Glomerular endothelial cell (primary cell): ENCODE measurements at regions not wholly inside any gene's neighbourhood (a gene's known extent, or its start where the extent isn't known, plus 50 kb on each side); places are given as distances from the start of the nearest gene placed in this dataset.
"Not testable (repeated sequence)": the region's sequence is repeated elsewhere in the genome, so short reads cannot be mapped to it uniquely, and the experiment has no call there.

Source experiments
- DNase-seq: peaks from one replicate; pipeline ENCODE4 v3.0.0-alpha.2; 2011; ENCODE audit warnings: low read depth, low spot score; ENCODE audit errors: extremely low read depth

DNA sequence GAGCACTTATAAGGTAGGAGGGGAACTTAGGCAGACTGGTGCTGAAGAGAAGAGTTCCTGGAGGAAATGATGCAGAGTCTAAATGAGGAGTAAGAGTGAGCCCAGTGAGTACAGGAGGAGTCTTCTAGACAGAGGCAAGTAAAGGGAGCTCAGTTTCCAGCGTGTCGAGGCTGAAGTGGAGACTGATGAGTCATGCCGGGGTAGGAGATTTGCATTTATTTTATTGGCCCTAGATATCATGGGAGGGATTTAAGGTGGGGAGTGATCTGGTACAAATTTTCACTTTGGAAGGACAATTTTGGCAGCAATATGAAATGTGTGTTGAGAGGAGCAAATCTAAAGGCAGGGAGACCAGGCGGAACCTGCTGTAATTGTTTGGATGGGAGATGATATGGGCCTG, 157.5 kb downstream of the TTC8 start:
- DNase-seq = no peak

DNA sequence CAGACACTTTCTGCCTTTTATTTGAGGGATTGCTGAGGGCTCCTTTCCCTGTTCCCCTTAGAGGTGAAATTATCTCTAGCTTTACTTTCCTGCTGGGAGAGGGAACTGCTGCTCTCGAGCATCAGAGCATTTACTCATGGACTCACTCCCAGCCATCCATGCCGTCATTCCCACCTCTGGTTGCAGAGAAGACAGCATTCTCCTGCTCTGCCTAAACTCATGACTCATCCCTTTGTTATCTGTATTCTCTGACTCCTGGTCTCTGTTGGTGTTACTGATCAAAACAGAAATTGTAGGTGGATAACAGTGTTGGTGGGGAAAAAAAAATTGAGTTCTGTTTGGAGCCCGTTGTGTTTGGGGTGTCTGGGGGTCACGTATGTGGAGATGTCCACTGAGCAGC, 159.3 kb downstream of the TTC8 start:
- DNase-seq = no peak

DNA sequence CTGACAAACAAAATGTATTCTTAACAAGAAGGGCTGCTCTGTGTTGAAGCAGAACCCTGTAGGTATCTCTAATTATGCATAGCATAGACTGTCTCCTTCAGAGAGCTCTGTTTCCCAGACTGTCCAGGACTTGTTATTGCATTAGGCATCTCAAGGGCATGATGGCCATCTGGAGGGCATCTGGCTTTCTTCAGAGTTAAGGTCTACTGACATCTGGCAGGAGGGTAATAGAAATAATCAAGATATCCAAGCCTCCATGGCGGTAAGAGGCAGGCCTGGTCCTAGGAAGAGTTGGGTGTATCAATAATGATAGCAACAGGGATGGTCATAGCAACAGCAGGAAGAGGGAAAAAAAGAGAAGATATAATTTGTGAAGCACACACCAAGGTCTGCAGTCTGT, 161.2 kb downstream of the TTC8 start:
- no peak for DNase-seq

DNA sequence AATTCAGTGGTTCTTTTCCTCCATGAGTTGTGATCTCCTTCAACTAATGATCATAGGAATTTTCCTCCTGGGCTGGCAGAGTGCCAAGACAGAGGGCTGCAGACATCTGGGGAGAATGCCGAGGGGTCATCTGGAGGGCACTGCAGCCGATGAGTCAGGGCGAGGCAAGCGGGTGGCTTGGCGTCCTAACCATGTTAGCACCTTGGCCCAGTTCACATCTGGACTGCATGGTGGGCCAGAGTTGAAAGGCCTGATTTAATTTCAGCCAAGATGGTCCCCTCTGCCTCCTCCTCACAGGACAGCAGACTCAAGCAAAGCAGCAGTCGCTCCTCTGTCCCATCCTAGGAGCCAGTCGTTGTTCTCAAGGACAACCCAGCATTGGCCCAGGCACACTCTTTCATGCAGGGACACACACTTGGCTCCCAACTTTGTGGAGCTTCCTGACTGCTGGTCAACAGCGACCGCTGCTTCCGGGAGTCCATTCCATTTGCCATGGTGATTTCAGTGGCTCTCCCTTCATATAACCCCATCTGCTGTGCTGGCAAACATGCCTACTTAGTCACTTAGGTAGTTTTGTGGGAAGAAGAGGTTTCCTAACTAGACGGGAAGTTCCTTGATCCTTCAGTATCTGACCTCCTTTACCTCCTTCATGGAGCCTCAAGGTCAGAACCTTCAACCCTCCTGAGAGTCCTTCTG, 161.8 kb downstream of the TTC8 start:
- no peak for DNase-seq

DNA sequence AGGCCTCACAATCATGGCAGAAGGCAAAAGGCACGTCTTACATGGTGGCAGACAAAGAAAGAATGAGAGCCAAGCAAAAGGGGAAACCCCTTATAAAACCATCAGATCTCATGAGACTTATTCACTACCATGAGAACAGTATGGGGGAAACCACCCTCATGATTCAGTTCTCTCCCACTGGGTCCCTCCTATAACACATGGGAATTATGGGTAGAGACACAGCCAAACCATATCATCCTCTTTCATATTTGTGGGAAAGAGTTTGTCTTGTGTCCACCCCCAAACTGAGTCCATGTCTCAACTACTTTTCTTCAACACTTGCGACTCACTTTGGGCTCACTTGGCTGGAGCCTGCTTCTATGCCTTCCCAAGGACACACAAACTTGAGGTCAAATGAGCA, 162.5 kb downstream of the TTC8 start:
- DNase-seq = not testable (repeated sequence)

DNA sequence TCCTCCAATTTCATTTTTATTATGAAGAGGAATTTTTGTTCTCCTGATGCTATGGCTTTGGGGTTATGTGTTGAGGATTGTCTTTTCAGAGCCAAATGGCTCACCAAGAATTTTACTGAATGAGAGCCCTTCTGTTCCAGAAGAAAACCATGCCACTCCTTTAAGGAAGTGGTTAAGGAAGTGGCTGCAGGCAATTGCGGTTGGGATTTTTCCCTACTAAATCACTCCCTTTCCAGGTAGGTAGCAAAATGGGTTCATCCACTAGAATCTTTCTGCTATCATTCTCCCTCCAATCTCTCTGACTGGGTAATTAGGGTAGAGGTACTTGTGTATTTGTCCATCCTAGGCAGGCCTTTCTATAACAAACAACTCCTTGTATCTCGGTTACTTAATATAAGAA, 163.1 kb downstream of the TTC8 start:
- DNase-seq = no peak

DNA sequence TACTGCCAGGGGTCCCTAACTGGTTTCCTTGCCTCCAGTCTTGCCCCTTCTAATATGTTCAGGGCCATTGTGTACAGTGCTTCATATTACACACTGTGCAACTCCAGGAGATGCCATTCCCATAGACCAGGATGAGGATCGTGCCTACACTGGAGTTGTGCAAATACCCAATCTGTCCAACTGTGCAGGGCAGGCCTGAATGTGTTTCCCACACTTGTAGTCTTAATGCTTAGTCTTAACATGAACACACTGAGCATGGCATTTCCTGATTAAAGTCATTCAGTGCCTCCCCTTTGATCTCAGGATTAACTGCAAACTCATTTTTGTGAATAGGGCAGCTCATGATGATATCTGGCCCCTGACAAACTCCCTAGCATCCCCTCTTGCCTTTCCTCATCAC, 165.5 kb downstream of the TTC8 start:
- DNase-seq = no peak

DNA sequence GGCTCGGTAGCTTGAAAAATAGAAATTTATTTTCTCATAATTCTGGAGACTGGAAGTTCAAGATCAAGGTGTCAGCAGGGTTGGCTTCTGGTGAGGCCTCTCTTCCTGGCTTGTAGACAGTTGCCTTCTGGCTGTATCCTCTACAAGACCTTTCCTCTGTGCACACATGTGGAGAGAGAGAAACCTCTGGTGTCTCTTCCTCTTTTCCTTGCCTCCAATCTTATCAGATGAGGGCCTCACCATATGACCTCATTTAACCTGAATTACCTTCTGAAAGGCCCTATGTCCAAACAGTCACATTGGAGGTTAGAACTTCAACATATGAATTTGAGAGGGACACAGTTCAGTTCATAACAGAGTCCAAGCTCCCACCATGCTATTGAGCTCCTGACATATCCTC, 166.4 kb downstream of the TTC8 start:
- DNase-seq = no peak

DNA sequence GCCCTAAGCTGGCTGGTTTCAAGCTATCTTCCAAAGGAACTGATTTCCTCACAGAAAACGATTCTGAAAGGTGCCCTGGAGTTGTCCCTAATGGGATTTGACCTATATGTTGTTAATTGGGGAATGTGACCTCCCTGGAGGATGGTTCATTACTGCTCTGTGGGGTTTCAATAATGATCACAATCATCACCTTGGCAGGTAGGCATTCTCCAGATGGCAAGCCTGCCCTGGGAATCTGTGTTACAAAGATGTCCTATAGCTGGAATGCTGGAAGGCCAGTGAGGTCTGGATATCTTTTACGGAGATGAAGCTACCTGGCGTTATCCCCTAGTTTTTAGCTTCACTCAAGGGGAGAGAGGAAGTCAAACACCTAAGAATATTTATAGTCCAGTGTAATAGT, 167.6 kb downstream of the TTC8 start:
- DNase-seq = no peak

DNA sequence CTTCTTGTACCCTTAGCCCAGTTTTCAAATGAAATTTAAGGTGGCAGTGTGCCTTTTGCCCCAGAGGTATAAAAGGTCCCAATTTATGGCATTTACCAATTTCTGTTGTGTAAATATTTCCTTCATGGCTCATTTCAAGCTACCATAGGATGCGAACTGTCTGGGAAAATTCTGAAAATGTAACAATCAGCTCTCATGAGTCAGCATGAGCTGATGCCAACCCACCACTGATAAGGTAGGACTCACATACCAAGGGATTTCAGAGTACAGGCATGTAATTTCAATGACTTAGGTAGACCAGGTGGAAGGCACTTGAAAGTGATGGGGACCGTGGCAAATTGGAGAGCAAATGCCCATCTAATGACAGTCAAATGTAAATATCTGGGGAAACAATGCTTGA, 169.5 kb downstream of the TTC8 start:
- no peak for DNase-seq

DNA sequence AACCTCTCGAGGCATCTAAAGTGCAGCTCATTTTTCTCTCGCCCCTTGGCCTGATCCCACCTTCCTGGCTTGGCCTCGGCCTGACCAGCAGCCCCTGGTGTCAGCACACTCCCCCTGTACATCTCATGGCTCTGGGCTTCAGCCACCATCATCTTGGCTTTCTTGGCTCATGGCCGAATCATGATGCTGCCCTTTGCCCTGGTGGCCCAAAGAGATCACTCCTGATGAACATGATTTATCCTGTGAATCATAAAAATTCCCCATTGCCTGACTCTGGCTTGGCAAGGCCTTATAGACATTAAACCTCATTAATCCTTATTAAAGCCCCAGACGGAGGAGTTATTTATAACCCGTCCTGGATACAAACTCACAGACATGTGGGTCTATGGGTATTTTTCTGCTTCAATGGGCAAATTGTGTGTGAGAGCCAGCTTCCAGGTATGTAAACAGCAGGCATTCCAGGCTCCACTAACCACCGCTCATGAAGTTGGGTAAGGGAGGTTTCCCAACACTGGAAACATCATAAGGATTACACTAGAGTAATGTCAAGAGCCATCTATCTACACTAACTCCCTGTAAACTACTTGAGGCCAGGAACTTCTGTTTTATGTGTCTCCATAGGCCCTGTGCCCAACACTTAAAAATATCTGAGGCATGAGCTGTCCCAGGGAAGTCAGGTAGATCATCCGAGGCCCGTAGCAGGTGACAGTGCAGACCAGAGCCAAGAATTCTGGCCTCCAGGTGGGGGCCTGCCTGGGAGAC, 171.2 kb downstream of the TTC8 start:
- no peak for DNase-seq

DNA sequence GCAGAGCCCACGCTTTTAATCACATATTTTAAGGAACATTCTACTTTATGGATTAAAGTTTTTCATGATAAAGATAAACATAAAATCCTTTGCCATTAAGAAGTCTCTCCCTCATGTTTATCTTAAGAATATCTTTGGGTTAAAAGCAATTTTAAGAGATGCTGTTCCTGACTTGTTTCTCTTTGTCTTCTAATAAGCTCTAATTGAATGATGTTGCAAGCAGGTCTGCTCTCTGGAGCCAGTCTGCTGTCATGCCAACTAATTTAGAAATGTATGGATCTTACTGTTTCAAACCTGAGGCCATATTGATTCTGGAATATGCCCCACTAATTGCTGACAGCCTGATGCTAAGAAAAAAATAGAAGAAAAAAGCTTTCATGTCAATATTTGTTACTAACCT, 173.6 kb downstream of the TTC8 start:
- no peak for DNase-seq

DNA sequence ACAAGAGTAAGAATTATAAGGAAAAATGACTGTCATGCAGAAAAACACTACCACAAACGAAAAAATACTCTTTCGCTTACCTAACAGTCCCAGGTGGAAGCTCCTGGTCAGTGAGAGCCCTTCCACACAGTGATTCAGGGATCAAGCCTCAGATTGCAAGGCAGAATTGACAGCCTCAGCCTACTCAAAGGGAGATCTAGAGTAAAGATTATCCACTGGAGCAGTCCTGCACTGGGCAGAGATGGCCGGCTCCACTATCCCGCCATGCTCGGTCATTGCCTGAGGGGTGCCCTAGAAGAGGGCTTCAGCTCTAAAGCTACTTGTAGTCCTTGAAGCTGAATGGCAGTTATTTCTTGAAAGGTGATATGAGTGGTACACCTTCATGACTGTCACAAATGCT, 174.7 kb downstream of the TTC8 start:
- no peak for DNase-seq

DNA sequence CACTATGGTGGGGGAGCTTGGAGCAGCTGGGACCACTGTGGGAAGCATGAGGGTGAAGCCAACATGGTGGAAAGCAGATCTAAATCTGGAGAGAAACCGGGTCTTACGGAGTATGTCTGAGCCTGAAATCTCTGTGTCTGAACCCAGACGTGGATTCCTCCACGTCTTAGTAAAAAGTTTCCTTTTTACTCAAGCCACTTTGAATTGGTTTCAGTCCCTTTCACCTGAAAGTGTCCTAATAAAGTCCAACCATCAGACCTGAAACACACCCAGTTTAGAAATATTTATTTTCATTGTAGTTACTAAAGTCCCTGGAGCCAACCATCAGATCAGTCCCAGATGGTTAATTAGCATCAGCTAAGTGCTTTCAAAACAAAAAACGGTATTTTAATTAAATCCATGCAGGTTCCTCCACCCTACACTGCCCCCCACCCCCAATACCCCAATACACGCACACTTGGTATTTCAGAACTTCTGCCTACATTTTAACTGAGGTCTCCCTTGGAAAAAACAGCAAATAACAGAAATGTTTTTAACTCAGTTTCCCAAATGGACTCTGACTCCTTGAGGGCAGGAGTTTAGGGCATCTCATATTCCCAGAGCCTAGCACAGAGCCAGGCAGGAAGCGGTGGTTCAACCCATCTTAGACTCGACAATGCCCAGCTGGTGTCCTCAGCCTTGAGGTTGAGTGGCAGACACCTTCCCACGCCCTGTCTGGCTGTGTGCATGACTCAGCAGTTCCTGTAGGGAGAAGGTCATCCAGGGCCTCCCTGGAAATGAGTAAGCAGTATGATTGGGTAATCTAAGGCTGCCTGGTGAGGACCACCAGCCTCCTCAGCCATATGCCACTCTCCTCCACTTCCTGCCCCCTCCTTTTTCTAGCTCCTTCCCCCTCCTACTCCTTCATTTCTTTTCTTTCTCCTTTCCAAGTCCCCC, 175.8 kb downstream of the TTC8 start:
- peak; percentile 25 for DNase-seq

DNA sequence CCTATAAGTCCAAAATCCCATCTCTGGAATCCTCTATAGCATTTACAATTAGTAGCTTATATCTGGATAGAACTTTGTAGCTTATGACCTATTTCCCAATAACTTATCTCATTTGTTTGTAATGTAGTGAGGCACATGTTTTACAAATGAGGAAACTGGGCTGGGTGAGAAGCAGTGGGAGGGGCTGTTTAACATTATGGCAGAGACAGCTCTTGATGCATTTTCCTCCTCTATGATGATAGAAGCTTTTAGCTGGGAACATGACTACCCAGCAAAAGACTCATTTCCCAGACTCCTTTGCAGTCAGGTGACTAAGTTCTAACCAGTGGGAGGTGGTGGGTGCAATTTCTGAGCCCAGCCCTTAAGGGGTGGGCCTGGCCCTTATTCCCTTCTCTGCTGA, 179.7 kb downstream of the TTC8 start:
- no peak for DNase-seq

DNA sequence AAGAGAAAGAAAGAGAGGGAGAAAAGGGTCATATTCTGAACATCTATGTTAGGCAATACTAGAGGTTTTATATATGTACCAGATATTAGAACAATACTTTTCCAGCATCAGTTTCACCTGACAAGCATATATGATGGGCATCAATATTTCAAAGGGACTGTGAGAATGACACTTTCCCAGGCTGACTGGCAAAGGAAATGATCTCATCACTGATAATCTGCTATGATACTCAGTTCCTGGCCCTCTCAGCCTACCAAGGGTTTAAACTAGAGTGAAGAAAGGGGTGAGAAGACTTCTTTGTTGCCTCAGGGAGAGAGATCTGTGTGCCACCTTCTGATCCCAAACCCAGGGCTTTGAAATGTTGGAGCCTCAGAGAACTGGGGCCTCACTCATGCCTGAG, 183.5 kb downstream of the TTC8 start:
- DNase-seq = no peak

DNA sequence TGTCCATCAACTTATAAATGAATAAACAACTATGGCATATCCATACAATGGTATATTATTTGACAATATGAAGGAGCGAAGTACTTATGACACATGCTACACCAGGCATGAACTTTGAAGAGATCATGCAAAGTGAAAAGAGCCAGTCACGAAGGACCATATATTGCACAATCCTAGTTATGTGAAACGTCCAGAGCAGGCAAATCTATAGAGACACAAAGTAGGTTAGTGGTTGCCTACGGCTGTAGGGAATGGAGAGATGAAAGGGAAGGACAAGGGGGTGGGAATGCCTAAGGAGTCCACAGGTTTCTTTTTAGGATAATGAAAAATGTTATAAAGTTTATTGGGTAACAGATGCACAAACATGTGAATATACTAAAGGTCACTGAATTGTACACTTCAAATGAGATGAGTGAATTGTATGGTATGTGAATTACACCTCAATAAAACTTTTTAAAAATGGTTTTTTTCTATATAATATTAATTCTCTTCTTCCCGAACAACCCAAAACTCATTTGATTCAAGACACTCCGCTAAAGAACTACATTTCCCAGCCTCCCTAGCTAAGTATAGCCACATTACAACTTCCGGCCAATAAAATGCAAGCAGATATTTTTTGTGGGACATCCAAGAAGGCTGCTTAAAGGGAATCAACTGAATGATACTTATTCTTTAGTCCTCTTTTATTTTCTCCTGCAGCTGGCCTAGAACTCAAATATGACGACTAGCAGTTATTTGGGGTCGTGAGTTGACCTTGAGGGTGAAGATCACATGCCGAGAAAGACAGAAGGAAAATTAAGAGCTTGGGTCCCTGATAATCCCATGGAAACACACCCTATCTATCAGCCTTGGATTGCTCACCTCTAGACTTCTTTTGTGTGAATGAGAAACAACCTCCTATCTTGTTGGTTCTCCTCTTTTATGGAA, 187.2 kb downstream of the TTC8 start:
- DNase-seq = no peak

DNA sequence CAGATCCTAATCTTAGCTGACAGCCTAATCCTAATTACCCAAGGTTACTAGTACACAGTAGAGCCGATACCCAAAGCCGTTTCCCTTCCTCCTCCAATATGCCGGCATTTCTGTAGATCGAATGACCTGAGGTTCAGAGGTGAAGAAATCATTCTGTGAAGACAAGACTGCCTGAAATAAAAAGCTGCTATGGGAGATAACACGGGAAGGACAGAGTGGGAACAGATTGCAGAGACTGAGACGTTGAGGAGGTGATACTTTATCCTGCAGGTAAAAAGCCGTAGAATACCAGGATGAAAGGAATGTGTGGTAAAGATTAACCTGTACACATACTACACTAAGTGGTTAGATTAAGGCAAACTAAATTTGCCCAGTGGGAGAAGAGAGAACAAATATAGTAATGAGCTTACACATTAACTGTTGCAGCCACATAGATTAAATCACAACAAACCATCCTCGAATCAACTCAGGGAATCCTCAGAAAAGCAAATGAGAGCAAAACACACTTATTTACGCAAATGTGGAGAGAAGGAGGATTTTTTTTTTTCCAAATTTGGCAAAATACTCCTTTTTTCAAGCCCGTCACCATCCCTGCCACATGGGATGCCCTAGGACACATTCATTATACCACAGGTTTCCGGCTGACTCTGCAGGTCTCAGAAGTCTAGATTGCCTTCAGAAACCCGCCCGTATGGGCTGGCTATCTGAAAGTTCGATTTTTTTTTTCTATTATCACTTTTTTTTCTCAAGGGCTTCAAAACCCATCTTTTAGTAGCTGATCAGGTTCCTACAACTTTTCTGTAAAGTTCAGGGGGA, 188.0 kb downstream of the TTC8 start:
- no peak for DNase-seq

DNA sequence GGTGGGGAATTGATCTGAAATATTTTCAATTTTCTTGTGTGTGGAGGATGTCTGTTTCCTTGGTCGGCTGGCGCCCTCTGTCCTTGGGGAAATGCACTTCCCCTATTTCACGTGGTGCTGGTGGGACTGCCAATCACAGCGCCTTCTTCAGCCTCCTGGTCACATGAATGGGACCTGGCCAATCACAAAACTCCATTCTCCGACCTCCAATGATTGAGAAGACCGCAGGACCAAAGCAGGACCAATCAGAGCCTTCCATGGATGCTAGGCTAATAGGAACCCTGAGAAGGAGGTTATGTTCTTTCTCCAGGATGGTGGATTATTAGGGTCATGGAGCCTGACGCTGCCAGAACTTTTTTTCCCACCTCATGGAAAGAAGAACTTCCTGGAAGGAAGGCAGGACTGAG, 188.7 kb downstream of the TTC8 start:
- DNase-seq = no peak
